Ishikawa (cell line): ENCODE measurements at regions not wholly inside any gene's neighbourhood (a gene's known extent, or its start where the extent isn't known, plus 50 kb on each side); places are given as distances from the start of the nearest gene placed in this dataset.

Source experiments
- TAF1 ChIP-seq: IDR thresholded peaks from 2 replicates; pipeline ENCODE4 v1.6.1; 2012; ENCODE audit warnings: low read depth, mild to moderate bottlenecking
- YY1 ChIP-seq: IDR thresholded peaks from 2 replicates; pipeline ENCODE4 v1.6.1; 2012; ENCODE audit warnings: low read depth
- TF ChIP-seq, protein P1 (sequence below): IDR thresholded peaks from 2 replicates; pipeline ENCODE4 v1.6.1; 2012

DNA sequence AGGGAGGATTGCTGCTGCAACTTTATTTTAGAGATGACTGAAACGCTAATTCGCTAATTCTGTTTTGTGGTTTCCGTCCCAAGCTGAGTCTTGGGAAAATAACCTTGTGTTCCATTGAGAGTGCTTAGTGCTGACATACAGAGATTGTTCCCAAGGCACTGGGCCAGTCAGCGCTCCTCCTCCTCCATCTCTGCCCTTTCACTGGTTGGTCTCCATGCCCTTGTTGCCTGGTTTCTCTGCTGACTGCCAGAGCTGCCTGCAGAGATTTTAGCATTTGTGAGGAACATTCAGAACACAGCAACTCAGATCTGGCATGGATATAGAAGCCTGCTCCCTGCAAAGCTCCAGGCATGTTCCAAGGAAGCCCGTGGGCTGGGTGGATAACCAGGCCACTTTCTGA is 126.0 kb upstream of the IRX2 start:
- TF ChIP-seq TAF1 (no peak), YY1 (no peak)
- TF ChIP-seq, protein P1, sequence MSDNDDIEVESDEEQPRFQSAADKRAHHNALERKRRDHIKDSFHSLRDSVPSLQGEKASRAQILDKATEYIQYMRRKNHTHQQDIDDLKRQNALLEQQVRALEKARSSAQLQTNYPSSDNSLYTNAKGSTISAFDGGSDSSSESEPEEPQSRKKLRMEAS: no peak
